OCI-LY7 (cell line): ENCODE measurements at regions not wholly inside any gene's neighbourhood (a gene's known extent, or its start where the extent isn't known, plus 50 kb on each side); places are given as distances from the start of the nearest gene placed in this dataset.

Experiments used
- BruUV-seq: library from RNA; stranded (reverse); fragments of 400-500 nt; replicated peaks from 2 replicates; lab custom pipeline; 2021; lab: Mats Ljungman, UMichigan
- CTCF ChIA-PET: fragments of 300-600 bp; sonication (Branson Sonifier 250); formaldehyde crosslinking; loops from one replicate; lab custom pipeline; 2022; ENCODE audit warnings: antibody characterized with exemption; ENCODE audit not compliant: unreplicated experiment; lab: Charles Lee
- POLR2A ChIA-PET: fragments of 300-600 bp; sonication (Branson Sonifier 250); formaldehyde crosslinking; loops from one replicate; lab custom pipeline; 2022; ENCODE audit warnings: antibody characterized with exemption; lab: Charles Lee
- DNase-seq: peaks from one replicate; pipeline ENCODE4 v3.0.0-alpha.2; 2015; ENCODE audit warnings: low spot score
- H2AFZ ChIP-seq: fragments of 200-600 bp; sonication (generic), shearing (Covaris generic); 2 replicates; pipeline ENCODE4 v1.6.1; 2014; ENCODE audit warnings: mild to moderate bottlenecking, antibody characterized with exemption, low read length, moderate library complexity
- H3K27ac ChIP-seq: fragments of 200-600 bp; sonication (generic); 2 replicates; pipeline ENCODE4 v1.5.1; 2014; ENCODE audit warnings: mixed run types, low read depth, mild to moderate bottlenecking, moderate library complexity, low read length, inconsistent platforms; ENCODE audit not compliant: poor library complexity, severe bottlenecking
- H3K36me3 ChIP-seq: fragments of 200-600 bp; sonication (generic); 2 replicates; pipeline ENCODE4 v1.6.1; 2014; ENCODE audit warnings: mild to moderate bottlenecking, antibody characterized with exemption, low read length, moderate library complexity, mixed read lengths; ENCODE audit not compliant: insufficient read depth
- H3K4me1 ChIP-seq: fragments of 200-600 bp; sonication (generic); 2 replicates; pipeline ENCODE4 v1.5.1; 2014; ENCODE audit warnings: mild to moderate bottlenecking, low read length; ENCODE audit not compliant: insufficient read depth, poor library complexity, severe bottlenecking
- H3K4me2 ChIP-seq: fragments of 200-600 bp; sonication (generic); 2 replicates; pipeline ENCODE4 v1.6.1; 2014; ENCODE audit warnings: mild to moderate bottlenecking, low read length
- H3K4me3 ChIP-seq: fragments of 200-600 bp; sonication (generic); 2 replicates; pipeline ENCODE4 v1.5.1; 2014; ENCODE audit warnings: mild to moderate bottlenecking, low read depth, low read length; ENCODE audit not compliant: poor library complexity, severe bottlenecking
- H3K79me2 ChIP-seq: fragments of 200-600 bp; sonication (generic); 2 replicates; pipeline ENCODE4 v1.6.1; 2016; ENCODE audit warnings: low read depth, mild to moderate bottlenecking, low read length, moderate library complexity, mixed read lengths; ENCODE audit not compliant: insufficient read depth
- H3K9me2 ChIP-seq: fragments of 200-600 bp; sonication (generic); 2 replicates; pipeline ENCODE4 v1.6.1; 2016; ENCODE audit warnings: mild to moderate bottlenecking, low read length, mixed read lengths; ENCODE audit not compliant: insufficient read depth
- H3K9me3 ChIP-seq: fragments of 200-600 bp; sonication (generic); 2 replicates; pipeline ENCODE4 v1.6.1; 2014; ENCODE audit warnings: mild to moderate bottlenecking, mixed run types, low read length, mixed read lengths
- H4K20me1 ChIP-seq: fragments of 200-600 bp; sonication (generic); 2 replicates; pipeline ENCODE4 v1.6.1; 2014; ENCODE audit warnings: mild to moderate bottlenecking, antibody characterized with exemption, low read length, moderate library complexity, mixed read lengths; ENCODE audit not compliant: insufficient read depth
- CTCF ChIP-seq: fragments of 200-600 bp; sonication (generic); conservative IDR thresholded peaks from 2 replicates; pipeline ENCODE4 v1.5.1; 2014; ENCODE audit warnings: mild to moderate bottlenecking, antibody characterized with exemption, low read length, moderate library complexity, mixed read lengths
- EZH2phosphoT487 ChIP-seq: fragments of 200-600 bp; sonication (generic); IDR thresholded peaks from 2 replicates; pipeline ENCODE4 v1.6.1; 2018; ENCODE audit warnings: low read depth, borderline replicate concordance, mild to moderate bottlenecking, mixed run types, antibody characterized with exemption, low read length, moderate library complexity, mixed read lengths
- intact Hi-C: fragments of 100-400 bp; cut with micrococcal nuclease; formaldehyde crosslinking; loops from one replicate; pipeline ENCODE4 v1.10.0; 2022; ENCODE audit not compliant: unreplicated experiment

GRCh38 chr10:88161756-88162155 is 298.3 kb downstream of the PTEN start:
- Histone ChIP-seq H3K4me2 (no peak overlapping the region), H2AFZ (no peak overlapping the region), H3K27ac (no peak overlapping the region), H4K20me1 (no peaks in the 10 kb centered on the region), H3K79me2 (no peaks in the 10 kb centered on the region), H3K9me2 (no peaks in the 10 kb centered on the region), H3K36me3 (no peaks in the 10 kb centered on the region), H3K4me3 (no peak overlapping the region), H3K4me1 (peaks cover 7% of the 10 kb centered on the region), H3K9me3 (no peaks in the 10 kb centered on the region)
- intact Hi-C loops, result no loop called here
- no peak for DNase-seq
- ChIA-PET CTCF (no interaction called here), POLR2A (interaction anchor here (0.5 to 0.9 kb wide), 3 partner anchors 40 to 234 kb away, joined by 3 to 5 read pairs (median 4); no protein-coding TSS in a partner anchor)
- no peak for TF ChIP-seq EZH2phosphoT487
- no peak for TF ChIP-seq CTCF
- no TSS peak for BruUV-seq

DNA sequence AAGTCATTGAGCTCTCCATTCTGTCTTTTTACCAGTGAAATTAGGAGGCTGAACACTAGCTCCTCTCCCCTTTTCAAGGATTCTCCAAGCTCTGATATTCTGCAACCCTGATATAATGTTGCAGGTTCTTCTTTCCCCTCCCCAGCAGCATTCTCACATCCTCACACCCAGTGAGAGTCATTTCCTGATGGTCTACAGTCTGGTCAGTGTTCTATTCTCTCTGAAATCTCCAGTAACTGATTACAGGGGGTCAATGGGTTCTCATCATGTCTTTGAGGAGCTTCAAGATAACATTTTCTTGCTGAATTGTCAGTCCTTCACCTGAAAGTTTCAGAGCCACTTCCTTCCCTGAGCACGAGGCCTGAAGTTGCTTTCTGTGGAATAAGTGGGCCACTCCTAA is 299.4 kb downstream of the PTEN start:
- Histone ChIP-seq H3K36me3 (no peaks in the 10 kb centered on the region), H3K4me1 (peaks cover 2% of the 10 kb centered on the region), H3K9me3 (no peaks in the 10 kb centered on the region), H3K9me2 (no peaks in the 10 kb centered on the region), H3K4me3 (no peak overlapping the region), H4K20me1 (no peaks in the 10 kb centered on the region), H3K27ac (no peak overlapping the region), H2AFZ (no peak overlapping the region), H3K4me2 (no peak overlapping the region), H3K79me2 (no peaks in the 10 kb centered on the region)
- intact Hi-C loops, result no loop called here
- ChIA-PET CTCF (no interaction called here), POLR2A (interaction anchor here (0.8 to 1.1 kb wide), 4 partner anchors 10 to 62 kb away, joined by 3 to 5 read pairs (median 4); no protein-coding TSS in a partner anchor)
- BruUV-seq, result no TSS peak
- TF ChIP-seq CTCF (no peak), EZH2phosphoT487 (no peak)
- no peak for DNase-seq

DNA sequence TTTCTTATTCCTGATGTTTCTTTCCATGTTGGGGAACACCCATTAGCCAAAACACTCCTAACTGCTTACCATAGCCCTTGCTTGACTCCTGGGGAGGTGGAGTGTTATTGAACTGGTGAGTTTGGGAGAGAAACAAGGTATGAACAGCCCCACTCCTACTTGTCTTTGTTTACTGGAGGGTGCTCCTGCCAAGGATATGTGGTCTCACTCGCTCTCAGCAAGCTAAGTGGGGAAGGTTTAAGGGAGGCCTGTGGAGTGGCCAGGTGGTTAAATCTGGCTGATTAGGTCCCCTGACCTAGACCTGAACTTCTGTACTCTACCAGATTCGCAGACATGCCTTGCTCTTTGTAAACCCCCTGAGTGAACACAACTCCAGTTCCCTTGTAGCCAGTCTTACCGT is 300.1 kb downstream of the PTEN start:
- Histone ChIP-seq H3K79me2 (no peaks in the 10 kb centered on the region), H3K4me3 (no peak overlapping the region), H3K4me1 (no peaks in the 10 kb centered on the region), H3K4me2 (no peak overlapping the region), H3K9me3 (no peaks in the 10 kb centered on the region; the same call in 1 of the 2 replicates), H3K36me3 (no peaks in the 10 kb centered on the region), H3K27ac (no peak overlapping the region), H3K9me2 (no peaks in the 10 kb centered on the region), H4K20me1 (no peaks in the 10 kb centered on the region), H2AFZ (no peak overlapping the region)
- TF ChIP-seq CTCF, result no peak
- no peak for TF ChIP-seq EZH2phosphoT487
- intact Hi-C loops, result no loop called here
- ChIA-PET POLR2A (interaction anchor here (0.6 to 1.6 kb wide), 5 partner anchors 10 to 283 kb away, joined by 3 to 5 read pairs (median 4); no protein-coding TSS in a partner anchor), CTCF (no interaction called here)
- no peak for DNase-seq
- no TSS peak for BruUV-seq
